HCT116 (cell line): ENCODE measurements at regions not wholly inside any gene's neighbourhood (a gene's known extent, or its start where the extent isn't known, plus 50 kb on each side); places are given as distances from the start of the nearest gene placed in this dataset.

Experiments
- CBX3 ChIP-seq: IDR thresholded peaks from 2 replicates; pipeline ENCODE4 v1.6.1; 2012; ENCODE audit warnings: low read depth
- EZH2 ChIP-seq: fragments of 200-600 bp; sonication (generic); IDR thresholded peaks from 2 replicates; pipeline ENCODE4 v1.6.1; 2017; ENCODE audit warnings: antibody characterized with exemption, mixed run types
- FOSL1 ChIP-seq: IDR thresholded peaks from 2 replicates; pipeline ENCODE4 v1.6.1; 2012; ENCODE audit warnings: low read depth
- POLR2A ChIP-seq: IDR thresholded peaks from 2 replicates; pipeline ENCODE4 v1.7.0; 2011; ENCODE audit warnings: borderline replicate concordance; ENCODE audit not compliant: insufficient read depth, insufficient read length; ENCODE audit errors: extremely low read depth
- POLR2AphosphoS5 ChIP-seq: IDR thresholded peaks from 2 replicates; pipeline ENCODE4 v1.6.1; 2011; ENCODE audit warnings: mild to moderate bottlenecking, low read depth, low read length, moderate library complexity
- TCF7L2 ChIP-seq: IDR thresholded peaks from 2 replicates; pipeline ENCODE4 v1.7.0; 2011; ENCODE audit warnings: borderline replicate concordance, inconsistent platforms; ENCODE audit not compliant: insufficient read depth, insufficient read length; ENCODE audit errors: extremely low read depth

GRCh38 chr2:217185265-217185995 is 325.6 kb upstream of the TNP1 start:
- no peak for TF ChIP-seq POLR2AphosphoS5
- TF ChIP-seq EZH2, result no peak
- no peak for TF ChIP-seq FOSL1
- no peak for TF ChIP-seq POLR2A
- TF ChIP-seq TCF7L2, result no peak
- TF ChIP-seq CBX3, result no peak
